Panc1 (cell line): ENCODE measurements at regions not wholly inside any gene's neighbourhood (a gene's known extent, or its start where the extent isn't known, plus 50 kb on each side); places are given as distances from the start of the nearest gene placed in this dataset.

ENCODE experiments used
- ATAC-seq: fragments of 200-7000 bp; cut with Tn5 transposase; 2 replicates; pipeline ENCODE4 v1.9.1; 2020; ENCODE audit warnings: mild to moderate bottlenecking, moderate library complexity
- BruUV-seq: library from RNA; stranded (reverse); fragments of 400-500 nt; replicated peaks from 2 replicates; lab custom pipeline; 2021; lab: Mats Ljungman, UMichigan
- CTCF ChIA-PET: fragments of 300-600 bp; sonication (Branson Sonifier 250); formaldehyde crosslinking; loops from one replicate; lab custom pipeline; 2022; ENCODE audit warnings: antibody characterized with exemption; lab: Charles Lee
- POLR2A ChIA-PET: fragments of 300-600 bp; sonication (Branson Sonifier 250); formaldehyde crosslinking; loops from one replicate; lab custom pipeline; 2022; ENCODE audit warnings: antibody characterized with exemption; lab: Charles Lee
- DNase-seq: peaks from one replicate; pipeline ENCODE4 v3.0.0-alpha.2; 2010; ENCODE audit warnings: low read depth, low spot score
- H3K27ac ChIP-seq: 2 replicates; pipeline ENCODE4 v1.5.1; 2011; ENCODE audit warnings: mild to moderate bottlenecking, low read length, inconsistent platforms
- H3K27me3 ChIP-seq: fragments of 200-500 bp; sonication (Bioruptor generic); 2 replicates; pipeline ENCODE4 v1.6.0; 2014; ENCODE audit warnings: low read length, inconsistent platforms; ENCODE audit not compliant: control insufficient read depth, insufficient read depth
- H3K36me3 ChIP-seq: fragments of 200-500 bp; sonication (Bioruptor generic); 2 replicates; pipeline ENCODE4 v1.5.1; 2014; ENCODE audit warnings: inconsistent platforms, mild to moderate bottlenecking, low read length, moderate library complexity; ENCODE audit not compliant: control insufficient read depth, insufficient read depth
- H3K4me1 ChIP-seq: 2 replicates; pipeline ENCODE4 v1.5.1; 2011; ENCODE audit warnings: inconsistent platforms, mild to moderate bottlenecking, low read length, moderate library complexity; ENCODE audit not compliant: control insufficient read depth, insufficient read depth
- H3K4me3 ChIP-seq, 2 experiments: 2 replicates each; pipeline ENCODE4 v1.5.1; 2011 to 2012; ENCODE audit warnings: low read depth in 2 of 2, low read length in 2 of 2, mild to moderate bottlenecking in 2 of 2, inconsistent platforms in 1 of 2, moderate library complexity in 1 of 2
- H3K9me3 ChIP-seq: fragments of 200-500 bp; sonication (Bioruptor generic); 2 replicates; pipeline ENCODE4 v1.5.1; 2014; ENCODE audit warnings: low read depth, mild to moderate bottlenecking, inconsistent platforms, low read length, moderate library complexity; ENCODE audit not compliant: control insufficient read depth, insufficient read depth
- CTCF ChIP-seq: fragments of 450-650 bp; IDR thresholded peaks from 2 replicates; pipeline ENCODE4 v1.5.1; 2017; ENCODE audit warnings: mild to moderate bottlenecking
- POLR2AphosphoS5 ChIP-seq: IDR thresholded peaks from 2 replicates; pipeline ENCODE4 v1.6.1; 2012; ENCODE audit warnings: mild to moderate bottlenecking, low read depth, low read length, moderate library complexity
- REST ChIP-seq, 2 experiments: IDR thresholded peaks; 2 replicates each; pipeline ENCODE4 v1.6.1; 2011 to 2012; ENCODE audit warnings: low read depth in 2 of 2, control low read depth in 1 of 2, low read length in 1 of 2, mild to moderate bottlenecking in 1 of 2, moderate library complexity in 1 of 2; ENCODE audit not compliant: insufficient read depth in 1 of 2
- SIN3A ChIP-seq: IDR thresholded peaks from 2 replicates; pipeline ENCODE4 v1.6.1; 2012; ENCODE audit warnings: low read depth, mild to moderate bottlenecking, low read length, moderate library complexity, borderline replicate concordance; ENCODE audit not compliant: insufficient read depth
- TCF7L2 ChIP-seq: IDR thresholded peaks from 2 replicates; pipeline ENCODE4 v1.6.1; 2011; ENCODE audit warnings: mild to moderate bottlenecking, low read depth, low read length, inconsistent platforms
- in situ Hi-C: cut with HindIII; loops from 2 replicates; pipeline ENCODE4 v1.10.0; 2016; ENCODE audit warnings: low sequenced_read_pairs, low pct_unique_long_range_greater_than_20kb
- intact Hi-C: fragments of 100-400 bp; cut with micrococcal nuclease; formaldehyde crosslinking; loops from one replicate; pipeline ENCODE4 v1.10.0; 2022; ENCODE audit not compliant: unreplicated experiment

- no peaks in the 10 kb centered on the region for H3K4me1 ChIP-seq
- TF ChIP-seq CTCF: no peak
- TF ChIP-seq TCF7L2: no peak
- TF ChIP-seq REST (IDR thresholded peaks at IDR 0.05; ENCODE audit: insufficient read depth in 1 of 2, low read depth in 2 of 2, low read length in 1 of 2): no peak
- no peak for TF ChIP-seq SIN3A
- TF ChIP-seq POLR2AphosphoS5: no peak
- in situ Hi-C loops (no loop called here), intact Hi-C loops (no loop called here)
- POLR2A ChIA-PET: no interaction called here
- no peak overlapping the region for H3K4me3 ChIP-seq
- ATAC-seq (no peak), DNase-seq (no peak)
- no peaks in the 10 kb centered on the region for H3K9me3 ChIP-seq
- H3K27me3 ChIP-seq: no peaks in the 10 kb centered on the region
- H3K36me3 ChIP-seq: no peaks in the 10 kb centered on the region
- CTCF ChIA-PET: no interaction called here
- no peak overlapping the region for H3K27ac ChIP-seq
- no TSS peak for BruUV-seq
These were observed 1311.7 kb upstream of the SLC39A10 start for GRCh38 chr2:194345347-194345746.

GRCh38 chr2:194343167-194343566 lies 1313.9 kb upstream of the SLC39A10 start:
- H3K36me3 ChIP-seq: no peaks in the 10 kb centered on the region
- H3K27ac ChIP-seq: no peak overlapping the region
- POLR2A ChIA-PET: no interaction called here
- TF ChIP-seq TCF7L2: no peak
- no peak for TF ChIP-seq REST (IDR thresholded peaks at IDR 0.05; ENCODE audit: insufficient read depth in 1 of 2, low read depth in 2 of 2, low read length in 1 of 2)
- TF ChIP-seq CTCF: no peak
- TF ChIP-seq SIN3A: no peak
- no peak for TF ChIP-seq POLR2AphosphoS5
- no peaks in the 10 kb centered on the region for H3K9me3 ChIP-seq
- in situ Hi-C loops: no loop called here
- BruUV-seq: no TSS peak
- H3K27me3 ChIP-seq: no peaks in the 10 kb centered on the region
- CTCF ChIA-PET: no interaction called here
- intact Hi-C loops: no loop called here
- DNase-seq (no peak), ATAC-seq (no peak)
- no peaks in the 10 kb centered on the region for H3K4me1 ChIP-seq
- H3K4me3 ChIP-seq: no peak overlapping the region
